GM18498 (cell line): ENCODE measurements at regions not wholly inside any gene's neighbourhood (a gene's known extent, or its start where the extent isn't known, plus 50 kb on each side); places are given as distances from the start of the nearest gene placed in this dataset.
A peak's percentile ranks its signal among the peaks of the same experiment; 100 is the strongest.

Experiments
- ATAC-seq: cut with Tn5 transposase; IDR thresholded peaks from one replicate; pipeline ENCODE4 v1.9.1; 2021; ENCODE audit warnings: mild to moderate bottlenecking, moderate library complexity; ENCODE audit not compliant: unreplicated experiment

- ATAC-seq: no peak
Measured at GRCh38 chrX:40172401-40173142, 74.8 kb upstream of the BCOR start.

- ATAC-seq: no peak
Measured at GRCh38 chrX:40171513-40172400, 74.0 kb upstream of the BCOR start.

GRCh38 chrX:40170830-40171512 lies 73.2 kb upstream of the BCOR start:
- no peak for ATAC-seq

- ATAC-seq: peak; percentile 53
Measured at GRCh38 chrX:40169193-40170101, 71.7 kb upstream of the BCOR start.

GRCh38 chrX:40168480-40169011 lies 70.8 kb upstream of the BCOR start:
- no peak for ATAC-seq

GRCh38 chrX:40167850-40168479 lies 70.2 kb upstream of the BCOR start:
- ATAC-seq: no peak

GRCh38 chrX:40167233-40167849 lies 69.6 kb upstream of the BCOR start:
- no peak for ATAC-seq

- ATAC-seq: no peak
Measured at GRCh38 chrX:40166582-40166981, 68.8 kb upstream of the BCOR start.

GRCh38 chrX:40165861-40166260 lies 68.1 kb upstream of the BCOR start:
- ATAC-seq: no peak

GRCh38 chrX:40165206-40165605 lies 67.4 kb upstream of the BCOR start:
- no peak for ATAC-seq

GRCh38 chrX:40164751-40165150 lies 67.0 kb upstream of the BCOR start:
- no peak for ATAC-seq

- ATAC-seq: no peak
Measured at GRCh38 chrX:40158036-40158706, 60.4 kb upstream of the BCOR start.

- no peak for ATAC-seq
Measured at GRCh38 chrX:40157228-40158035, 59.7 kb upstream of the BCOR start.

GRCh38 chrX:40156470-40157227 lies 58.9 kb upstream of the BCOR start:
- ATAC-seq: no peak

GRCh38 chrX:40155589-40156469 lies 58.1 kb upstream of the BCOR start:
- ATAC-seq: no peak

- no peak for ATAC-seq
Measured at GRCh38 chrX:40154853-40155588, 57.3 kb upstream of the BCOR start.
